ENCODE measurements at regions not wholly inside any gene's neighbourhood (a gene's known extent, or its start where the extent isn't known, plus 50 kb on each side); places are given as distances from the start of the nearest gene placed in this dataset.

GRCh38 chr2:21498016-21498415 lies 374.2 kb downstream of the TDRD15 start:
- no peak for DNase-seq (ENCODE audit: low read depth)
- H3K4me3 ChIP-seq (ENCODE audit: low read depth, low read length), result no peak overlapping the region
- no peak for TF ChIP-seq CTCF (IDR thresholded peaks at IDR 0.05; ENCODE audit: insufficient read depth, low read length)

- no peak for TF ChIP-seq CTCF (IDR thresholded peaks at IDR 0.05; ENCODE audit: insufficient read depth, low read length)
- H3K4me3 ChIP-seq (ENCODE audit: low read depth, low read length), result no peak overlapping the region
- DNase-seq (ENCODE audit: low read depth), result no peak
These were observed 376.7 kb downstream of the TDRD15 start for GRCh38 chr2:21500401-21500945.

- TF ChIP-seq CTCF (IDR thresholded peaks at IDR 0.05; ENCODE audit: insufficient read depth, low read length), result no peak
- no peak for DNase-seq (ENCODE audit: low read depth)
- H3K4me3 ChIP-seq (ENCODE audit: low read depth, low read length), result no peak overlapping the region
These were observed 377.7 kb downstream of the TDRD15 start for GRCh38 chr2:21501376-21502027.

GRCh38 chr2:21515903-21516302 lies 392.1 kb downstream of the TDRD15 start:
- no peak for DNase-seq (ENCODE audit: low read depth)
- no peak for TF ChIP-seq CTCF (IDR thresholded peaks at IDR 0.05; ENCODE audit: insufficient read depth, low read length)
- H3K4me3 ChIP-seq (ENCODE audit: low read depth, low read length), result no peak overlapping the region

GRCh38 chr2:21519412-21519811 lies 395.6 kb downstream of the TDRD15 start:
- no peak for DNase-seq (ENCODE audit: low read depth)
- TF ChIP-seq CTCF (IDR thresholded peaks at IDR 0.05; ENCODE audit: insufficient read depth, low read length), result no peak
- H3K4me3 ChIP-seq (ENCODE audit: low read depth, low read length), result no peak overlapping the region

GRCh38 chr2:21519821-21520220 lies 396.1 kb downstream of the TDRD15 start:
- no peak for TF ChIP-seq CTCF (IDR thresholded peaks at IDR 0.05; ENCODE audit: insufficient read depth, low read length)
- H3K4me3 ChIP-seq (ENCODE audit: low read depth, low read length), result no peak overlapping the region
- no peak for DNase-seq (ENCODE audit: low read depth)

GRCh38 chr2:21535826-21536225 lies 412.1 kb downstream of the TDRD15 start:
- TF ChIP-seq CTCF (IDR thresholded peaks at IDR 0.05; ENCODE audit: insufficient read depth, low read length), result no peak
- H3K4me3 ChIP-seq (ENCODE audit: low read depth, low read length), result no peak overlapping the region
- no peak for DNase-seq (ENCODE audit: low read depth)

Data from fibroblast of the aortic adventitia (primary cell).